ENCODE measurements at regions not wholly inside any gene's neighbourhood (a gene's known extent, or its start where the extent isn't known, plus 50 kb on each side); places are given as distances from the start of the nearest gene placed in this dataset.
A peak's percentile ranks its signal among the peaks of the same experiment; 100 is the strongest.

GRCh38 chr13:60214213-60215055 lies 50.7 kb upstream of the DIAPH3 start:
- BruUV-seq (replicated peaks): no TSS peak
- H3K27me3 Mint-ChIP-seq (ENCODE audit: insufficient read depth, unreplicated experiment): peaks cover 86% of the 10 kb centered on the region
- no peaks in the 10 kb centered on the region for H3K9me3 Mint-ChIP-seq (ENCODE audit: unreplicated experiment)
- no peak for TF ChIP-seq CTCF (IDR thresholded peaks at IDR 0.05; ENCODE audit: unreplicated experiment)
- no peak for DNase-seq (ENCODE audit: unreplicated experiment)
- no peaks in the 10 kb centered on the region for H3K4me1 Mint-ChIP-seq (ENCODE audit: insufficient read depth, unreplicated experiment)
- no peak overlapping the region for H3K27ac Mint-ChIP-seq (ENCODE audit: low read depth, unreplicated experiment)
- H3K36me3 Mint-ChIP-seq (ENCODE audit: insufficient read depth, unreplicated experiment): no peaks in the 10 kb centered on the region
- POLR2A ChIA-PET: interaction anchor here (0.8 kb wide), 1 partner anchor 55 kb away, joined by 4 read pairs; no protein-coding TSS in a partner anchor
- CTCF ChIA-PET: interaction anchor here (0.7 kb wide), 1 partner anchor 215 kb away, joined by 3 read pairs; no protein-coding TSS in a partner anchor
- H3K4me3 Mint-ChIP-seq (ENCODE audit: unreplicated experiment): no peak overlapping the region
- intact Hi-C loops (cut with micrococcal nuclease): no loop called here

- BruUV-seq (replicated peaks): no TSS peak
Measured at GRCh38 chr13:60220072-60220471, 56.3 kb upstream of the DIAPH3 start.

GRCh38 chr13:60221581-60221980 lies 57.9 kb upstream of the DIAPH3 start:
- CTCF ChIA-PET: no interaction called here
- POLR2A ChIA-PET: no interaction called here
- peaks cover 29% of the 10 kb centered on the region for H3K27me3 Mint-ChIP-seq (ENCODE audit: insufficient read depth, unreplicated experiment)
- TF ChIP-seq CTCF (IDR thresholded peaks at IDR 0.05; ENCODE audit: unreplicated experiment): no peak
- H3K4me3 Mint-ChIP-seq (ENCODE audit: unreplicated experiment): no peak overlapping the region
- DNase-seq (ENCODE audit: unreplicated experiment): no peak
- intact Hi-C loops (cut with micrococcal nuclease): no loop called here
- H3K9me3 Mint-ChIP-seq (ENCODE audit: unreplicated experiment): no peaks in the 10 kb centered on the region
- no TSS peak for BruUV-seq (replicated peaks)
- H3K27ac Mint-ChIP-seq (ENCODE audit: low read depth, unreplicated experiment): no peak overlapping the region
- no peaks in the 10 kb centered on the region for H3K4me1 Mint-ChIP-seq (ENCODE audit: insufficient read depth, unreplicated experiment)
- no peaks in the 10 kb centered on the region for H3K36me3 Mint-ChIP-seq (ENCODE audit: insufficient read depth, unreplicated experiment)

More at GRCh38 chr13:60220072-60220471, 56.3 kb upstream of the DIAPH3 start:
- Mint-ChIP-seq H3K36me3 (ENCODE audit: insufficient read depth, unreplicated experiment) (no peaks in the 10 kb centered on the region), H3K9me3 (ENCODE audit: unreplicated experiment) (no peaks in the 10 kb centered on the region), H3K4me3 (ENCODE audit: unreplicated experiment) (no peak overlapping the region), H3K27me3 (ENCODE audit: insufficient read depth, unreplicated experiment) (peaks cover 44% of the 10 kb centered on the region), H3K27ac (ENCODE audit: low read depth, unreplicated experiment) (no peak overlapping the region), H3K4me1 (ENCODE audit: insufficient read depth, unreplicated experiment) (no peaks in the 10 kb centered on the region)
- CTCF ChIA-PET: interaction anchor here (0.5 to 0.7 kb wide), 4 partner anchors 35 to 311 kb away, joined by 3 to 4 read pairs (median 3); no protein-coding TSS in a partner anchor
- no peak for TF ChIP-seq CTCF (IDR thresholded peaks at IDR 0.05; ENCODE audit: unreplicated experiment)
- intact Hi-C loops (cut with micrococcal nuclease): no loop called here
- no peak for DNase-seq (ENCODE audit: unreplicated experiment)
- POLR2A ChIA-PET: no interaction called here

- no peak overlapping the region for H3K4me3 Mint-ChIP-seq (ENCODE audit: unreplicated experiment)
- BruUV-seq (replicated peaks): no TSS peak
- intact Hi-C loops (cut with micrococcal nuclease): loop anchor here (5.0 kb wide), 1 partner anchor 544 kb away; no protein-coding TSS in a partner anchor
- no peaks in the 10 kb centered on the region for H3K9me3 Mint-ChIP-seq (ENCODE audit: unreplicated experiment)
- no peaks in the 10 kb centered on the region for H3K4me1 Mint-ChIP-seq (ENCODE audit: insufficient read depth, unreplicated experiment)
- no peak overlapping the region for H3K27ac Mint-ChIP-seq (ENCODE audit: low read depth, unreplicated experiment)
- CTCF ChIA-PET: interaction anchor here (0.6 to 3.2 kb wide), 8 partner anchors 17 to 980 kb away, joined by 3 to 23 read pairs (median 4); no protein-coding TSS in a partner anchor
- POLR2A ChIA-PET: no interaction called here
- peak; percentile 33 for DNase-seq (ENCODE audit: unreplicated experiment)
- H3K27me3 Mint-ChIP-seq (ENCODE audit: insufficient read depth, unreplicated experiment): peaks cover 24% of the 10 kb centered on the region
- H3K36me3 Mint-ChIP-seq (ENCODE audit: insufficient read depth, unreplicated experiment): no peaks in the 10 kb centered on the region
- TF ChIP-seq CTCF (IDR thresholded peaks at IDR 0.05; ENCODE audit: unreplicated experiment): peak; percentile 47
Measured at GRCh38 chr13:60226507-60226906, 62.8 kb upstream of the DIAPH3 start.
